ENCODE measurements at regions not wholly inside any gene's neighbourhood (a gene's known extent, or its start where the extent isn't known, plus 50 kb on each side); places are given as distances from the start of the nearest gene placed in this dataset.

GRCh38 chr18:56130481-56130880, 507.9 kb downstream of the TXNL1 start:
- TF ChIP-seq CTCF (IDR thresholded peaks at IDR 0.05 in 4 of 5, conservative IDR thresholded peaks at IDR 0.05 in 1 of 5) (no peak), POLR2A (IDR thresholded peaks at IDR 0.05) (no peak)

Measured in gastrocnemius medialis (tissue), 4 donors.